ENCODE measurements at regions not wholly inside any gene's neighbourhood (a gene's known extent, or its start where the extent isn't known, plus 50 kb on each side); places are given as distances from the start of the nearest gene placed in this dataset.

- no peak for TF ChIP-seq SREBF2 (IDR thresholded peaks at IDR 0.05; ENCODE audit: low read length)
- TF ChIP-seq, protein P1, sequence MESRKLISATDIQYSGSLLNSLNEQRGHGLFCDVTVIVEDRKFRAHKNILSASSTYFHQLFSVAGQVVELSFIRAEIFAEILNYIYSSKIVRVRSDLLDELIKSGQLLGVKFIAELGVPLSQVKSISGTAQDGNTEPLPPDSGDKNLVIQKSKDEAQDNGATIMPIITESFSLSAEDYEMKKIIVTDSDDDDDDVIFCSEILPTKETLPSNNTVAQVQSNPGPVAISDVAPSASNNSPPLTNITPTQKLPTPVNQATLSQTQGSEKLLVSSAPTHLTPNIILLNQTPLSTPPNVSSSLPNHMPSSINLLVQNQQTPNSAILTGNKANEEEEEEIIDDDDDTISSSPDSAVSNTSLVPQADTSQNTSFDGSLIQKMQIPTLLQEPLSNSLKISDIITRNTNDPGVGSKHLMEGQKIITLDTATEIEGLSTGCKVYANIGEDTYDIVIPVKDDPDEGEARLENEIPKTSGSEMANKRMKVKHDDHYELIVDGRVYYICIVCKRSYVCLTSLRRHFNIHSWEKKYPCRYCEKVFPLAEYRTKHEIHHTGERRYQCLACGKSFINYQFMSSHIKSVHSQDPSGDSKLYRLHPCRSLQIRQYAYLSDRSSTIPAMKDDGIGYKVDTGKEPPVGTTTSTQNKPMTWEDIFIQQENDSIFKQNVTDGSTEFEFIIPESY (IDR thresholded peaks at IDR 0.05) = no peak
- TF ChIP-seq ZBED1 (IDR thresholded peaks at IDR 0.05; ENCODE audit: borderline replicate concordance) = no peak
- peak; percentile 49; the same call in 1 of the 2 replicates for TF ChIP-seq SMC3 (IDR thresholded peaks at IDR 0.05; ENCODE audit: borderline replicate concordance, low read length)
- peak; percentile 56 for TF ChIP-seq RAD21 (IDR thresholded peaks at IDR 0.05; ENCODE audit: insufficient read depth, low read depth, low read length)
- TF ChIP-seq ETV6 (conservative IDR thresholded peaks at IDR 0.05 in 1 of 2, IDR thresholded peaks at IDR 0.05 in 1 of 2; ENCODE audit: borderline replicate concordance in 1 of 2, low read depth in 1 of 2) = no peak
Measured at GRCh38 chr17:21511363-21512195, 135.4 kb downstream of the KCNJ12 start (continued).

GRCh38 chr17:21512307-21513011 is 136.3 kb downstream of the KCNJ12 start:
- no peak overlapping the region for H3K27ac ChIP-seq (ENCODE audit: control insufficient read depth, insufficient read depth)
- intact Hi-C loops (cut with micrococcal nuclease; ENCODE audit: unreplicated experiment) = loop anchor here (1.0 to 5.0 kb wide), 2 partner anchors 232 to 385 kb away; partner anchors contain the start of gene DHRS7B
- no peak overlapping the region for H2AFZ ChIP-seq (ENCODE audit: control insufficient read depth, low read depth, low read length)
- TF ChIP-seq POU2F2 (IDR thresholded peaks at IDR 0.05; ENCODE audit: borderline replicate concordance, low read depth, low read length) (no peak), CBFB (IDR thresholded peaks at IDR 0.05; ENCODE audit: low read depth) (no peak), MEF2A (IDR thresholded peaks at IDR 0.05; ENCODE audit: insufficient read depth, low read depth, low read length) (no peak)
- TF ChIP-seq, protein P2, sequence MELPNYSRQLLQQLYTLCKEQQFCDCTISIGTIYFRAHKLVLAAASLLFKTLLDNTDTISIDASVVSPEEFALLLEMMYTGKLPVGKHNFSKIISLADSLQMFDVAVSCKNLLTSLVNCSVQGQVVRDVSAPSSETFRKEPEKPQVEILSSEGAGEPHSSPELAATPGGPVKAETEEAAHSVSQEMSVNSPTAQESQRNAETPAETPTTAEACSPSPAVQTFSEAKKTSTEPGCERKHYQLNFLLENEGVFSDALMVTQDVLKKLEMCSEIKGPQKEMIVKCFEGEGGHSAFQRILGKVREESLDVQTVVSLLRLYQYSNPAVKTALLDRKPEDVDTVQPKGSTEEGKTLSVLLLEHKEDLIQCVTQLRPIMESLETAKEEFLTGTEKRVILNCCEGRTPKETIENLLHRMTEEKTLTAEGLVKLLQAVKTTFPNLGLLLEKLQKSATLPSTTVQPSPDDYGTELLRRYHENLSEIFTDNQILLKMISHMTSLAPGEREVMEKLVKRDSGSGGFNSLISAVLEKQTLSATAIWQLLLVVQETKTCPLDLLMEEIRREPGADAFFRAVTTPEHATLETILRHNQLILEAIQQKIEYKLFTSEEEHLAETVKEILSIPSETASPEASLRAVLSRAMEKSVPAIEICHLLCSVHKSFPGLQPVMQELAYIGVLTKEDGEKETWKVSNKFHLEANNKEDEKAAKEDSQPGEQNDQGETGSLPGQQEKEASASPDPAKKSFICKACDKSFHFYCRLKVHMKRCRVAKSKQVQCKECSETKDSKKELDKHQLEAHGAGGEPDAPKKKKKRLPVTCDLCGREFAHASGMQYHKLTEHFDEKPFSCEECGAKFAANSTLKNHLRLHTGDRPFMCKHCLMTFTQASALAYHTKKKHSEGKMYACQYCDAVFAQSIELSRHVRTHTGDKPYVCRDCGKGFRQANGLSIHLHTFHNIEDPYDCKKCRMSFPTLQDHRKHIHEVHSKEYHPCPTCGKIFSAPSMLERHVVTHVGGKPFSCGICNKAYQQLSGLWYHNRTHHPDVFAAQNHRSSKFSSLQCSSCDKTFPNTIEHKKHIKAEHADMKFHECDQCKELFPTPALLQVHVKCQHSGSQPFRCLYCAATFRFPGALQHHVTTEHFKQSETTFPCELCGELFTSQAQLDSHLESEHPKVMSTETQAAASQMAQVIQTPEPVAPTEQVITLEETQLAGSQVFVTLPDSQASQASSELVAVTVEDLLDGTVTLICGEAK (IDR thresholded peaks at IDR 0.05; ENCODE audit: borderline replicate concordance) = no peak
- no peaks in the 10 kb centered on the region for H3K36me3 ChIP-seq (ENCODE audit: control insufficient read depth in 2 of 2, insufficient read depth in 2 of 2, low read length in 1 of 2)
- no peaks in the 10 kb centered on the region for H3K79me2 ChIP-seq (ENCODE audit: control insufficient read depth, insufficient read depth, low read length)
- no peaks in the 10 kb centered on the region for H3K4me1 ChIP-seq (ENCODE audit: control insufficient read depth, insufficient read depth, low read length)
- no TSS peak for BruUV-seq (replicated peaks)
- DNase-seq (ENCODE audit: low read depth, low spot score) = no peak
- in situ Hi-C loops (cut with MboI) = loop anchor here (5.0 to 10.0 kb wide), 3 partner anchors 190 to 390 kb away; no protein-coding TSS in a partner anchor
- H3K9ac ChIP-seq (ENCODE audit: control insufficient read depth, insufficient read depth, low read length) = no peak overlapping the region
- H3K27me3 ChIP-seq (replicated peaks in 1 of 2; ENCODE audit: control insufficient read depth in 2 of 2, insufficient read depth in 2 of 2, low read length in 1 of 2) = peaks cover 3 to 11% of the 10 kb centered on the region in 2 experiments
- H3K4me3 ChIP-seq = no peak overlapping the region
- CTCF ChIA-PET = interaction anchor here (1.3 to 5.3 kb wide), 9 partner anchors 11 to 403 kb away, joined by 3 to 47 read pairs (median 12); no protein-coding TSS in a partner anchor
- SMC1A ChIA-PET (ENCODE audit: uncharacterized antibody, unreplicated experiment) = interaction anchor here (1.0 to 1.8 kb wide), 5 partner anchors 16 to 392 kb away, joined by 3 to 8 read pairs (median 6); no protein-coding TSS in a partner anchor
- 38% methylated on average over 15 of the region's 18 CpGs for WGBS (ENCODE audit: insufficient coverage, insufficient replicate concordance, low lambda C conversion rate, missing lambda C conversion rate)
- RAD21 ChIA-PET (ENCODE audit: unreplicated experiment) = interaction anchor here (1.0 to 1.8 kb wide), 8 partner anchors 55 to 393 kb away, joined by 3 to 13 read pairs (median 4); no protein-coding TSS in a partner anchor
- H4K20me1 ChIP-seq (ENCODE audit: control insufficient read depth, insufficient read depth) = no peaks in the 10 kb centered on the region
- no peak; the same call in 2 of the 3 replicates for ATAC-seq
- FAIRE-seq = no peak
- POLR2A ChIA-PET = no interaction called here
- H3K4me2 ChIP-seq (ENCODE audit: control insufficient read depth, insufficient read depth) = no peak overlapping the region
- no peaks in the 10 kb centered on the region for H3K9me3 ChIP-seq (replicated peaks; ENCODE audit: control insufficient read depth, insufficient read depth, low read length)
